G401.6 (cell line): ENCODE measurements at regions not wholly inside any gene's neighbourhood (a gene's known extent, or its start where the extent isn't known, plus 50 kb on each side); places are given as distances from the start of the nearest gene placed in this dataset.
"Not testable (repeated sequence)": the region's sequence is repeated elsewhere in the genome, so short reads cannot be mapped to it uniquely, and the experiment has no call there.

Experiments
- FAIRE-seq: peaks from 2 replicates; lab custom pipeline; 2012; peaks lifted over from hg19 to GRCh38; lab: Jason Lieb, UNC

- no peak for FAIRE-seq
Measured at GRCh38 chr1:30085811-30086770, 637.3 kb downstream of the MATN1 start.

DNA sequence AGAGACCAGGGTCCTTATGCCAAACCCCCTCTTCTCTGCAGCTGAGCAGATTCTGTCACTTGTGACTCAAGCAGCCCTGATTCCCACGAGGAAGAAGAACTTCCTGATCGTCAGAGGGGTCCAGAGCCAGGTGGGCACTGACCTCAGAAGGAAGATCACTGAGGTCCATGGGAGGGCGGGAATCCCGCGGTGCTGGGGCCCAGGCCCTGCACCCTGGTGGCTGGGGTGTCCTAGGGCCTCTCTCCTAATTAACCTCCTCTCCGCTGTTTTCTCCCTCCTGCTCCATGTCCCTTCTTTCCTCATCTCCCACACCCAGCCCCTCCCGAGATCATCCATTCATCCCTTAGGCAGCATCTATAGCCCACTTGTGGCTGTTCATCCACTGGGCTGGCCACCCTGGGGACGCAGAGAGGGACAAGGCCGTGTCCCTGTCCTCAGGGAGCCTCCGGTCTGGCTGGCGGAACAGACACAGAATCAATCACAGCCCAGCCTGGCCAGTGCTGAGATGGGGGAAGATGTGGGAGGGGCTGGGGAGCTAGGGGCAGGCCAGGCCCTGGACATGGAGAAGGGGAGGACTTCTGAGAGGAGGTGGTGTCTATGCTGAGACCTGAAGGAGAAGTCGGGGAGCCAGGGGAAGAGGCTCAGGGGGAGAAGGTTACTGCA is 638.3 kb downstream of the MATN1 start:
- no peak for FAIRE-seq

DNA sequence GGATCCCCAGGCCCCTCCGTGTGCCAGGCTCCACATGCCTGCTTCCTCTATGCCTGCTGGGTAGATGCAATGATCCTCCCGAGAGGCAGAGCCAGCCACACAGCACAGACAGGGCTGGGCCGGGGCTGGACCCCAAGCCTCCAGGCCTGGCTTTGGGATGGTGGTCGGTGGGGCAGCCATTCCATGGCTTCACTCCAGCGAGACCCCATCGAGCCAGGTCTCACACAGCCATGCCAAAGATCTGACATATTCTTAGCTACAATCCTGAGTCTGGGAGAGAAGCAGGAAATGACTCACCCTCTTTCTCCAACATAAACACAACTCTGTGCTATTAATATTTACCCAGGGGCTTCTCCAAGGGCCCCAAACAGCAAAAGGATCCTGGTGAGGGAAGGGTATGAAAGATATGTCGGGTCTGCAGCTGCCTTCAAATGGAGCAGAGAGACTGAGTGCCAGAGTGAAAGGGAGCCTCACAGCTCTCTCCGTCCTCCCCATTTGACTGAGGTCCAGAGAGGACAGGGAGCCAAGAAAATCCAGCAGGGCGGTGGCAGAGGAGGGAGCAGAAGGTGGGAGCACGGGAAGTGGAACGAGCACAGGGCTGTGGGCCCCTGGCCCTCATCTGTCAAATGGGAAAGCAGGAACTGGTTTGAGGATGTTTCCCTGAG is 639.5 kb downstream of the MATN1 start:
- FAIRE-seq, result no peak

DNA sequence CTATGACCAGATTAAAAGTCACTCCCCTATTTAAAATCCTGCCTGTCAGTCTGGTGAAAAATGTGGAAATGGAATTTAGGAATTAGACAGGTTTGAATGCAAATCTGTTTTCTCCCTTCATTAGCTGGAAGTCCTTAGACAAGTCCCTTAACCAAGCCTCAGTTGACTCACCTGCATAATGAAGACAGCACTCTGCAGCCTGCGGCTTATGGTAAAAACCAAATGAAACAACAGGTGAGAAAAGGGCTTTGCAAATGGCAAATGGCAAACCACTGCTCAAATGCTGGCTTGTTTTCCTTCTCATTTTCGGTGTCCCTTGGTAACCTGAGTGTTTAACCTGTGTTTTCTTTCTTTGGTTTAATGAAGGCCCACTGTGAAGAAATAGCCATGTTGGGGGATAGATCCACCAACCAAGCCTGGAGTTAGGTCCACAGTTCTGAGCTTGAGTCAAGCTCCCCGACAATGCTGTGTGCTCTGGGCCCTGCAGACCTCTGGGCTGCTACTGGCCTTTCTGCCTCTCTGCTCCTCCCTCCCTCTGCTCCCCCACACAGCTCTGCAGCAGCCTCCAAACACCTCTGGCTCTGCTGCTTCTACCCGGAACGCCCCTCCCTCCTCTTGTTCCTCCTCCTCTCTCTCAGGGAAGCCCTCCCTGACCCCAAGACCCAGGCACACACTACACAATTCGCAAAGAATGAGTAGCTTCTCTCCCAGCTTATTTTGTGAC is 641.8 kb downstream of the MATN1 start:
- no peak for FAIRE-seq

GRCh38 chr1:30075916-30076315 is 647.5 kb downstream of the MATN1 start:
- not testable (repeated sequence) for FAIRE-seq

DNA sequence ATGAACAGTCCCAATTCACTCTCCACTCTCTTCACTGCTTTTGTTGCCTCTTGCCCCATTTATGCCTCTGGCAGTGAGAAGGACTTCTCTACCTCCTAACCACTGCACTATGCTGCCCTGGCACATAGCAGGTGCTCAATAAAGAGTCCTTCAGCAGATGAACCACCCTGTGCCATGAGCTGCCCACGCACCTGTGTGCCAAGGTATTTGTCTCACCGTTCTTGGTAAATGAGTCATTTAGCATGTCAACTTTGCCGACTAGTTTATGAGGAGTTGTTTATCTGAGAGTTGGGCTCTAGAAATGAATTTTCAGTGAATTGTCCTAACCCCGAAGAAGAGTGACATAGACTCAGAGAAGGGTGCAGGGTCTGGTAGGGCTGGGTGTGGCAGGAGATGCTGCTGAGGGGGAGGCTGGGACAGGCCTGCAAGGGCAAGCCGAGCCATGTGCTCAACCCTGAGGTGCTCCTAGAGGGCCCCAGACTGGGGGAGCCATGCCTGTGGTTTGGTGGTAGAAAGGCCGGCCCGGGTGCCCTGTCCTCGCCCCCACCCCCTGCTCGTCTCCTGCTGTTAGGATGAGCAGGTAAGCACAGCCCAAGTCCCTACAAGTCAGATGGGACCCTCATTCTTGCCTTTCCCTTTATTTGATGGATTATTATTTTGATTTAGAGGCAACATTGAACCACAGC is 654.5 kb downstream of the MATN1 start:
- no peak for FAIRE-seq

GRCh38 chr1:30064547-30064946 is 658.8 kb downstream of the MATN1 start:
- no peak for FAIRE-seq

DNA sequence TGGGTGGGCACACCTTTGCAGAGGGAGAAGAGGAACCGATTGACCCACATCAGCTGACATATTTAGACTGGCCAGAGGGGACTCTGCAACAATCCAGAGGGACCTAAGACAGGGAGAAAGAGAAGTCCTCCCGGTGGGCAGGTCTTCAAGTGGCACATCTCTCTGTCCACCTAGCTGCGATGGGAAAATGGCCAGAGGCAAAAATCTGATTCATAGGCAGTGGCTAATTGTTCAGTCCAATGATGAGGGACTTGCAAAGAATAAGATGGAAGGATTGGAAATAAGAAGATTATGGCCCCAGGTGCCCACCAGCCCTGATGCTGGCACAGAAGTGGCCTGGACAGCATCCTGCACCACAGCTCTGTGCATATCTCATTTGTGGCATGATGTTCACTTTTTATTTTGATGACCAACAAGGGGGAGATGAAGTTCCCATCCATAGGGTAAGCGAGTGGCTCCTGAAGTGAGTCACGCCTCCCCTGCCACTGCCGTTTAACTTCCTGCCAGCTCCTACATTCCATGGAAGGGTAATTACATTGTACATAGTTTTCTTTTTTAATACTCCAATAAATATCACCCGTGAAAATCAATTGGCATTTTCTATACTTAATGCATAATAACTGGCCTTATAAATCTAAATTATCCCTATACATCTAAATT is 659.6 kb downstream of the MATN1 start:
- FAIRE-seq, result no peak

DNA sequence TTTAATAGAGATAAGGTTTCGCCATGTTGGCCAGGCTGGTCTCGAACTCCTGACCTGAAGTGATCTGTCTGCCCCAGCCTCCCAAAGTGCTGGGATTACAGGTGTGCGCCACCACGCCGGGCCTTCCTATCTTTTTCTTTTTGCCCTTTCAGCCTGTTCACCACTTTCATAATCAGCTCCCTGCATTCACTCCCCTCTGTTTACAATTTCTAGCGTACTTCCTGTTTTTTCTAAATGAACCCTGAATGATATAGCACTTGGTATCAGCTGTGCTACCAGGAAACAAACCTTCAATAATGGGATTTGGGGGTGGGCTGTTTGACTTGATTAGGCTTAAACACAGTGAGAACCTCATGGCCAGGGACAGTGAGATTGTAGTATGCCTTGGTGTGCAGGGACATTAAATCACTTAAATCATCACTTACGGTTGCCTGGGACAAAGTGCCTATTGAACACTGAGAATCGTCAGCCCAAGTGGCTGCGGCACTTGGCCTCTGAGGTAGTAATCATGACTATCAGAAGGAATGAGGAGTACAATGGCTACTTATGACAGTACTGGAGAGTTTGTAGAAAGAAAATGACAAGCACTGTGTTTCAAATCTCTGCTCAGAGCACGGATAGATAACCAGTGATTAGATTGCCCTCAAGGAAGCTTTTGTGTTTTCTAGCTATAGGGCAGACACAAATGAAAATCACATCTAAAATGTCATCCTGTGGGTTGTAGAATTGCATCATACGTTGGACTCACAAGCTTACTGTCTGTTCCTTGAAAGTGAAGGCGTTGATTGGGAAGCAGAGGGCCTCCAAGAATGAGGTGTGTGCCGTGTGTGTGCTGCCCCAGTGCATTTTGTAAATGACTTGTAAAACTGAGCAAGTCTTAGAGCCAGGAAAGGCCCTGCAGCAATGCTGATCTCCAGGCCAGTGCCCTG is 661.8 kb downstream of the MATN1 start:
- no peak for FAIRE-seq

GRCh38 chr1:30060738-30061137 is 662.6 kb downstream of the MATN1 start:
- no peak for FAIRE-seq

DNA sequence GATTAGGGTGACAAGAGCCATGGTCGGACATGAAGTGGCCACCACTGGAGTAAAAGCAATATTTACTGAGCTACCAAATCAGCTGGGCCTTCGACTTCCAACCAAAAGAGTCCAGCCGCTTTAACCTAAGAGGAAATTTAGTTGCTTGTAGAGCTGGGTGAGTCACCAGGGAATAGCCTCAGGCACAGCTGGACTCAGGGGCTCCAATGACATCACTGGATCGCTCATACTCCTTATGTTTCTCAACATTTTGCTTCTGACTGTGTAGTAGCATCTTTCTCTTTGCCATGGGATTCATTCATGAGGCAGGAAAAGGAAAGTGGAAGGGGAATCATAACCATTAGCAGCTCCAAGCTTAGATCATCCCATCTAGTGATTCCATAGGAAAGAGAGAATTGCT is 664.4 kb downstream of the MATN1 start:
- FAIRE-seq, result no peak

DNA sequence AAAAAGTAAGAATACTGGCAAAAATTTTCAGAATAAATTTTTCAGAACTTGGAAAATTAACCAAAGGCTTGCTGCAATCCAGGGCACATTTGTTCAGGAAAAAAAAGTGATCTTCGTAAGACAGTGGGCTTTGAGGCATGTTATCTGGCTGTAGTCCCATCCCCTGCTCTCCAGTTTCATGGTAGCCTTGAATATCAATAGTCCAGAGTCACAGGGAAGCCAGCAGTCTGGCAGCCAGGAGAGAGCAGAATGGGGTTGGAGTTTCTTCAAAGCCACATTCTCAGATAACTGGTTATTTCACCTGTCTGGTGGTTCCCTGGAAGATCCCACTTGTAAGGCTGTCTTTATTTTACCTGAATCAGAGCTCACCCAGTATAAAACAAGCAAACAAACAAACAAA is 669.3 kb downstream of the MATN1 start:
- FAIRE-seq, result no peak

DNA sequence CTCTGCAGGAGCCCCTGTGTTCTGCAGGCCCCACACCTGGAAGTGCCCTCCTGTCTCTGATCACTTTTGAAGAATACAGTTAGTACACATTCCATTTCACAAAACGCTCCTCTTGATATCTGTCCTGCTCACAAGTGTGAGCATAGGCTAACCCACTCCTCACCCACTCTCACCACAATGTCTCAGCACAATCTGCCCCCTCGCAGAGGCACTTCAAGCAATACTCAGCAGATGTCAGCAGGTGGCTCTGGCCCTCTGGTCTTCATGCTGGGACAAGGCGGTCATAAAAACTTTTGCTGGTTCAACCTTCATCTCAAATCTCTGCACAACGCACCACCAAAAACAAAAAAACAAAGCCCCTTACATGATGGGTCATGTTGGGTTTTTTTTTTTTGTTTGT is 671.2 kb downstream of the MATN1 start:
- FAIRE-seq, result no peak

DNA sequence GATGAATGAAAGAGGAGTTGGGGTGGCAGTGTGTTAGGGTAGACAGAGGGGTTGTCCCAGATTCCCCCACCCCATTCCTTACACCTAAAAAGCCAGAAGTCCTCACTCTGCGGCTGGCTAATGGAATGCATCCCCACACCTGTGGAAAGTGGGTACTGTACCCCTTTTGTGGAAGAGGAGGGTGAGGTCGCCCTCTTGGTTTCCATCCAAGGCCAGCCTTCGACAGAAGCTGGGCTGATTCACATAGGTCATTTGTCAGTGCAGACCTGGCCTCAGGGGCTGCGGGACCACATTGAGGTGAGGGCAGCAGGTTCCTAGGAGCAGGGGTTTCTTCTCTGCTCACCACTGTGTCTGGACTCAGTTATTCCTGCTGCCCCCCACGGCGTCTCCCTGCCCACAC is 671.6 kb downstream of the MATN1 start:
- no peak for FAIRE-seq

- no peak for FAIRE-seq
Measured at GRCh38 chr1:30049748-30050296, 673.6 kb downstream of the MATN1 start.

GRCh38 chr1:30048905-30049304 is 674.5 kb downstream of the MATN1 start:
- no peak for FAIRE-seq

DNA sequence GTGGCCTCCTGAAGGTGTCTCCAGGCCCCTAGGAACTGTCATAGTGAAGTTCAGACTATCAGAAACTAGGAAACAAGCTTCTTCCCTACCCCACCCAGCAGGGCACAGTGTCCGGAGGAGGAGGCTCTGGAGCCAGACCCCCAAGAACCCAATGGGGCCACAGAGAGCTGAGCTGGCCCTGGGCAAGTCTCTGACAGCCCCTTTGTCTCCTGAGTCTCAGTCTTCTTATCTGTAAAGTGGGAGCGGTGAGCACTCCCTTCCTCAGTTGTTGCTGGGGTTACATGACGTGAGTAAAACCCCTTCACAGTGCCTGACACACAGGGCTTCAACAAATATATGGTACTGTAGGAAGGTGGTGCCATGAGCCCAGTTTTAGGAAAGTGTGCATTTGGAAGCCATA is 675.8 kb downstream of the MATN1 start:
- FAIRE-seq, result no peak

- no peak for FAIRE-seq
Measured at GRCh38 chr1:30046751-30047150, 676.6 kb downstream of the MATN1 start.

- no peak for FAIRE-seq
Measured at GRCh38 chr1:30045304-30046090, 677.9 kb downstream of the MATN1 start.
